NCI-H748 treated with DMSO at 0.1 percent for 48 hours (cell line): ENCODE measurements at regions not wholly inside any gene's neighbourhood (a gene's known extent, or its start where the extent isn't known, plus 50 kb on each side); places are given as distances from the start of the nearest gene placed in this dataset.

Experiments used
- DNase-seq: peaks from one replicate; lab custom pipeline; 2025; lab: John Stamatoyannopoulos, UW

DNA sequence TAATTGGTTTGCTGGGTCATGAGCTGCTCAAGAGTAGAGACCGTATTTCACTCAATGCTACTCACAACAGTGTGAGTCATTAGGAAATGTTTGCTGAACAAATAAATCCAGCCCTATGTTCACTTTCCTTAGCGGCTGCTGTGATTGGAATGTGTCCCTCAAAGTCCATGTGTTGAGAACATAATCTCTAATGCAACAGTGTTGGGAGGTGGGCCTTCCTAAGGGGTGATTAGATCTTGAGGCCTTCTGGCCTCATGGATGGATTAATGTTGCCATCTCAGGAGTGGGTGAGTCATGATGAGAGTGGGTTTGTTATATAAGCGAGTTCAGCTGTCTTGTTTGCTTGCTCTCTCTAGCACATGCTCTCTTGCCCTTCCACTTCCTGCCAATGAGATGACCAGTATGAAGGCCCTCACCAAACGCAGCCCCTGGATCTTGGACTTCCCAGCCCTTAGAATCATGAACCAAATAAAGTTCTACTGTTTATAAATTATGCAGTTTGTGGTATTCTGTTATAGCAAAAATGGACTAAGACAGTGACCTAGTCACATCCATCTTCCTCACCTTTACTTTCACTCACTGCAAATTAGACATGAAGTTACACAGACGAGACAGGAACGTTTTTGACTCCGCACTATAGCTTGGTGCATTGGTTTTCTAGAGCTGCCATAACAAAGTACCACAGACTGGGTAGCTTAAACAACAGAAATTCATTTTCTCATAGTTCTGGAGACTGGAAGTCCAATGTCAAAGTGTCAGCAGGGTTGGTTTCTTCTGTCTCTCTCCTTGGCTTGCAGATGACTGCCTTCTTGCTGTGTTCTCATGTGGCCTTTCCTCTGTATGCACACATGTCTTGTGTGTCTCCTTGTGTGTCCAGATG is 50.9 kb upstream of the FAM169A start:
- no peak for DNase-seq
